ENCODE measurements at regions not wholly inside any gene's neighbourhood (a gene's known extent, or its start where the extent isn't known, plus 50 kb on each side); places are given as distances from the start of the nearest gene placed in this dataset.
"Not testable (repeated sequence)": the region's sequence is repeated elsewhere in the genome, so short reads cannot be mapped to it uniquely, and the experiment has no call there.

GRCh38 chr20:30668418-30668817 lies 589.0 kb upstream of the DEFB115 start:
- not testable (repeated sequence) for H3K9me3 ChIP-seq (replicated peaks in 1 of 2; ENCODE audit: control insufficient read depth in 2 of 2, insufficient read depth in 1 of 2, low read depth in 1 of 2, low read length in 2 of 2); H2BK120ac ChIP-seq (ENCODE audit: low read depth, low read length); H2BK12ac ChIP-seq (ENCODE audit: low read length); H3K14ac ChIP-seq (ENCODE audit: low read length); H3K79me1 ChIP-seq (ENCODE audit: low read depth, low read length); H2BK15ac ChIP-seq (ENCODE audit: low read length); H3K4ac ChIP-seq (ENCODE audit: low read length); H2AFZ ChIP-seq (ENCODE audit: low read length); H3K9ac ChIP-seq (ENCODE audit: low read depth, low read length, poor library complexity); H3K36me3 ChIP-seq (replicated peaks in 1 of 2; ENCODE audit: control insufficient read depth in 2 of 2, insufficient read depth in 2 of 2, low read length in 2 of 2); H3K27me3 ChIP-seq (ENCODE audit: control insufficient read depth in 3 of 3, insufficient read depth in 3 of 3, low read depth in 1 of 3, low read length in 3 of 3); DNase-seq (ENCODE audit: low spot score); H2BK5ac ChIP-seq (ENCODE audit: low read length); H3K27ac ChIP-seq (replicated peaks; ENCODE audit: low read length); H3K18ac ChIP-seq (ENCODE audit: low read length); H3K4me3 ChIP-seq (ENCODE audit: low read length in 2 of 2); H3K4me1 ChIP-seq (ENCODE audit: control insufficient read depth in 2 of 2, insufficient read depth in 1 of 2, low read depth in 1 of 2, low read length in 2 of 2); H3K4me2 ChIP-seq (ENCODE audit: insufficient read depth, low read length, poor library complexity, severe bottlenecking); H4K91ac ChIP-seq (ENCODE audit: low read depth, low read length, poor library complexity); H4K8ac ChIP-seq (ENCODE audit: low read depth, low read length); H3K23ac ChIP-seq (ENCODE audit: low read depth, low read length, poor library complexity); H2AK5ac ChIP-seq (ENCODE audit: low read depth, low read length)
- WGBS, 2 donors (ENCODE audit: extremely low coverage in 2 of 2, insufficient read length in 2 of 2, insufficient replicate concordance in 1 of 2): no CpG with 5 or more reads among the region's 2 CpGs

GRCh38 chr20:30669330-30670029 lies 588.0 kb upstream of the DEFB115 start:
- not testable (repeated sequence) for DNase-seq (ENCODE audit: low spot score); H4K8ac ChIP-seq (ENCODE audit: low read depth, low read length); H3K18ac ChIP-seq (ENCODE audit: low read length); H4K91ac ChIP-seq (ENCODE audit: low read depth, low read length, poor library complexity); H3K9me3 ChIP-seq (replicated peaks in 1 of 2; ENCODE audit: control insufficient read depth in 2 of 2, insufficient read depth in 1 of 2, low read depth in 1 of 2, low read length in 2 of 2); H3K4me3 ChIP-seq (ENCODE audit: low read length in 2 of 2); H2BK5ac ChIP-seq (ENCODE audit: low read length); H2AK5ac ChIP-seq (ENCODE audit: low read depth, low read length); H2BK15ac ChIP-seq (ENCODE audit: low read length); H3K27me3 ChIP-seq (ENCODE audit: control insufficient read depth in 3 of 3, insufficient read depth in 3 of 3, low read depth in 1 of 3, low read length in 3 of 3); H2BK120ac ChIP-seq (ENCODE audit: low read depth, low read length); H3K79me1 ChIP-seq (ENCODE audit: low read depth, low read length); H3K4me2 ChIP-seq (ENCODE audit: insufficient read depth, low read length, poor library complexity, severe bottlenecking); H3K23ac ChIP-seq (ENCODE audit: low read depth, low read length, poor library complexity); H3K4ac ChIP-seq (ENCODE audit: low read length); H3K14ac ChIP-seq (ENCODE audit: low read length); H3K27ac ChIP-seq (replicated peaks; ENCODE audit: low read length); H3K9ac ChIP-seq (ENCODE audit: low read depth, low read length, poor library complexity); H2BK12ac ChIP-seq (ENCODE audit: low read length); H3K4me1 ChIP-seq (ENCODE audit: control insufficient read depth in 2 of 2, insufficient read depth in 1 of 2, low read depth in 1 of 2, low read length in 2 of 2); H2AFZ ChIP-seq (ENCODE audit: low read length); H3K36me3 ChIP-seq (replicated peaks in 1 of 2; ENCODE audit: control insufficient read depth in 2 of 2, insufficient read depth in 2 of 2, low read length in 2 of 2)

GRCh38 chr20:30671120-30671519 lies 586.3 kb upstream of the DEFB115 start:
- H3K4me1 ChIP-seq (ENCODE audit: control insufficient read depth in 2 of 2, insufficient read depth in 1 of 2, low read depth in 1 of 2, low read length in 2 of 2); DNase-seq (ENCODE audit: low spot score); H2AK5ac ChIP-seq (ENCODE audit: low read depth, low read length); H2BK12ac ChIP-seq (ENCODE audit: low read length); H3K9ac ChIP-seq (ENCODE audit: low read depth, low read length, poor library complexity); H3K27ac ChIP-seq (replicated peaks; ENCODE audit: low read length); H3K79me1 ChIP-seq (ENCODE audit: low read depth, low read length); H4K8ac ChIP-seq (ENCODE audit: low read depth, low read length); H3K4me3 ChIP-seq (ENCODE audit: low read length in 2 of 2); H3K4ac ChIP-seq (ENCODE audit: low read length); H2AFZ ChIP-seq (ENCODE audit: low read length); H4K91ac ChIP-seq (ENCODE audit: low read depth, low read length, poor library complexity); H3K9me3 ChIP-seq (replicated peaks in 1 of 2; ENCODE audit: control insufficient read depth in 2 of 2, insufficient read depth in 1 of 2, low read depth in 1 of 2, low read length in 2 of 2); H2BK15ac ChIP-seq (ENCODE audit: low read length); H2BK120ac ChIP-seq (ENCODE audit: low read depth, low read length); H3K36me3 ChIP-seq (replicated peaks in 1 of 2; ENCODE audit: control insufficient read depth in 2 of 2, insufficient read depth in 2 of 2, low read length in 2 of 2); H3K23ac ChIP-seq (ENCODE audit: low read depth, low read length, poor library complexity); H2BK5ac ChIP-seq (ENCODE audit: low read length); H3K27me3 ChIP-seq (ENCODE audit: control insufficient read depth in 3 of 3, insufficient read depth in 3 of 3, low read depth in 1 of 3, low read length in 3 of 3); H3K14ac ChIP-seq (ENCODE audit: low read length); H3K18ac ChIP-seq (ENCODE audit: low read length); H3K4me2 ChIP-seq (ENCODE audit: insufficient read depth, low read length, poor library complexity, severe bottlenecking): not testable (repeated sequence)
- no CpG with 5 or more reads among the region's 5 CpGs for WGBS, 2 donors (ENCODE audit: extremely low coverage in 2 of 2, insufficient read length in 2 of 2, insufficient replicate concordance in 1 of 2)

- not testable (repeated sequence) for H4K8ac ChIP-seq (ENCODE audit: low read depth, low read length); H3K9me3 ChIP-seq (replicated peaks in 1 of 2; ENCODE audit: control insufficient read depth in 2 of 2, insufficient read depth in 1 of 2, low read depth in 1 of 2, low read length in 2 of 2); H3K4me3 ChIP-seq (ENCODE audit: low read length in 2 of 2); H3K4me2 ChIP-seq (ENCODE audit: insufficient read depth, low read length, poor library complexity, severe bottlenecking); H3K79me1 ChIP-seq (ENCODE audit: low read depth, low read length); H4K91ac ChIP-seq (ENCODE audit: low read depth, low read length, poor library complexity); H3K9ac ChIP-seq (ENCODE audit: low read depth, low read length, poor library complexity); H2BK5ac ChIP-seq (ENCODE audit: low read length); H3K23ac ChIP-seq (ENCODE audit: low read depth, low read length, poor library complexity); H2BK12ac ChIP-seq (ENCODE audit: low read length); H3K36me3 ChIP-seq (replicated peaks in 1 of 2; ENCODE audit: control insufficient read depth in 2 of 2, insufficient read depth in 2 of 2, low read length in 2 of 2); H2AFZ ChIP-seq (ENCODE audit: low read length); H2AK5ac ChIP-seq (ENCODE audit: low read depth, low read length); H2BK120ac ChIP-seq (ENCODE audit: low read depth, low read length); H3K27ac ChIP-seq (replicated peaks; ENCODE audit: low read length); H3K4ac ChIP-seq (ENCODE audit: low read length); H3K18ac ChIP-seq (ENCODE audit: low read length); H3K4me1 ChIP-seq (ENCODE audit: control insufficient read depth in 2 of 2, insufficient read depth in 1 of 2, low read depth in 1 of 2, low read length in 2 of 2); DNase-seq (ENCODE audit: low spot score); H2BK15ac ChIP-seq (ENCODE audit: low read length); H3K14ac ChIP-seq (ENCODE audit: low read length); H3K27me3 ChIP-seq (ENCODE audit: control insufficient read depth in 3 of 3, insufficient read depth in 3 of 3, low read depth in 1 of 3, low read length in 3 of 3)
- no CpG with 5 or more reads among the region's 6 CpGs for WGBS, 2 donors (ENCODE audit: extremely low coverage in 2 of 2, insufficient read length in 2 of 2, insufficient replicate concordance in 1 of 2)
Measured at GRCh38 chr20:30675988-30676564, 581.4 kb upstream of the DEFB115 start.
